PC-3 (cell line): ENCODE measurements at regions not wholly inside any gene's neighbourhood (a gene's known extent, or its start where the extent isn't known, plus 50 kb on each side); places are given as distances from the start of the nearest gene placed in this dataset.

Experiments
- ATAC-seq: fragments of 200-7000 bp; cut with Tn5 transposase; 2 replicates; pipeline ENCODE4 v1.9.1; 2020; ENCODE audit warnings: mild to moderate bottlenecking, moderate library complexity
- BruUV-seq: library from RNA; stranded (reverse); fragments of 400-500 nt; replicated peaks from 2 replicates; lab custom pipeline; 2021; lab: Mats Ljungman, UMichigan
- CTCF ChIA-PET: fragments of 300-600 bp; sonication (Branson Sonifier 250); formaldehyde crosslinking; loops from one replicate; lab custom pipeline; 2022; ENCODE audit warnings: antibody characterized with exemption; lab: Charles Lee
- POLR2A ChIA-PET: fragments of 300-600 bp; sonication (Branson Sonifier 250); formaldehyde crosslinking; loops from one replicate; lab custom pipeline; 2022; ENCODE audit warnings: antibody characterized with exemption; ENCODE audit not compliant: unreplicated experiment; lab: Charles Lee
- DNase-seq: peaks from one replicate; pipeline ENCODE4 v3.0.0-alpha.2; 2015
- H2AFZ ChIP-seq: fragments of 300-600 bp; sonication (generic); 2 replicates; pipeline ENCODE4 v1.6.0; 2016; ENCODE audit warnings: antibody characterized with exemption, low read length
- H3F3A ChIP-seq: fragments of 300-600 bp; sonication (generic); one replicate; pipeline ENCODE4 v1.6.0; 2017; ENCODE audit warnings: antibody characterized with exemption, low read length, control low read depth, mild to moderate bottlenecking; ENCODE audit not compliant: unreplicated experiment
- H3K27ac ChIP-seq: fragments of 300-600 bp; sonication (generic); 2 replicates; pipeline ENCODE4 v1.5.1; 2016; ENCODE audit warnings: mild to moderate bottlenecking, low read length
- H3K27me3 ChIP-seq: fragments of 300-600 bp; sonication (generic); 2 replicates; pipeline ENCODE4 v1.6.1; 2016; ENCODE audit warnings: low read length, mixed read lengths
- H3K36me3 ChIP-seq: fragments of 300-600 bp; sonication (generic); 2 replicates; pipeline ENCODE4 v1.6.1; 2016; ENCODE audit warnings: low read depth, mixed run types, low read length, mixed read lengths
- H3K4me1 ChIP-seq: fragments of 300-600 bp; sonication (generic); 2 replicates; pipeline ENCODE4 v1.5.1; 2016; ENCODE audit warnings: low read length; ENCODE audit not compliant: insufficient read depth
- H3K4me2 ChIP-seq: fragments of 300-600 bp; sonication (generic); 2 replicates; pipeline ENCODE4 v1.6.0; 2016; ENCODE audit warnings: low read length
- H3K4me3 ChIP-seq: fragments of 300-600 bp; sonication (generic); 2 replicates; pipeline ENCODE4 v1.5.1; 2016; ENCODE audit warnings: mild to moderate bottlenecking, low read length, mixed read lengths
- H3K79me2 ChIP-seq: fragments of 300-600 bp; sonication (generic); 2 replicates; pipeline ENCODE4 v1.6.1; 2017; ENCODE audit warnings: low read length, mixed read lengths
- H3K9ac ChIP-seq: fragments of 300-600 bp; sonication (generic); 2 replicates; pipeline ENCODE4 v1.6.0; 2016; ENCODE audit warnings: mild to moderate bottlenecking, low read length
- H3K9me2 ChIP-seq: fragments of 300-600 bp; sonication (generic); replicated peaks from 2 replicates; pipeline ENCODE4 v1.6.1; 2016; ENCODE audit warnings: mixed run types, low read length, mixed read lengths
- H3K9me3 ChIP-seq: fragments of 300-600 bp; sonication (generic); 2 replicates; pipeline ENCODE4 v1.6.1; 2016; ENCODE audit warnings: low read length, mixed read lengths
- H4K20me1 ChIP-seq: fragments of 300-600 bp; sonication (generic); 2 replicates; pipeline ENCODE4 v1.6.1; 2016; ENCODE audit warnings: low read length, mixed read lengths
- CTCF ChIP-seq: fragments of 300-600 bp; sonication (generic); conservative IDR thresholded peaks from 2 replicates; pipeline ENCODE4 v1.5.1; 2017; ENCODE audit warnings: antibody characterized with exemption, low read depth, mild to moderate bottlenecking, low read length
- EZH2 ChIP-seq: fragments of 300-600 bp; sonication (generic); IDR thresholded peaks from one replicate; pipeline ENCODE4 v1.6.1; 2017; ENCODE audit warnings: antibody characterized with exemption, mild to moderate bottlenecking, low read length; ENCODE audit not compliant: unreplicated experiment
- EZH2phosphoT487 ChIP-seq: fragments of 300-600 bp; sonication (generic); IDR thresholded peaks from 2 replicates; pipeline ENCODE4 v1.6.1; 2018; ENCODE audit warnings: mild to moderate bottlenecking, antibody characterized with exemption, low read length, borderline replicate concordance
- intact Hi-C: fragments of 100-400 bp; cut with micrococcal nuclease; formaldehyde crosslinking; loops from 2 replicates; pipeline ENCODE4 v1.9.0; 2023

- peak overlapping the region; percentile 58; the same call in 1 of the 2 replicates for H2AFZ ChIP-seq
- ATAC-seq = no peak
- peak overlapping the region; percentile 68 for H3K27ac ChIP-seq
Observed at GRCh38 chr2:8597559-8598225, 84.2 kb upstream of the ID2 start.

GRCh38 chr2:8598295-8599165 is 83.3 kb upstream of the ID2 start:
- peak overlapping the region; percentile 37; the same call in 1 of the 2 replicates for H3K4me2 ChIP-seq
- no peaks in the 10 kb centered on the region for H3K9me3 ChIP-seq
- ChIA-PET CTCF (no interaction called here), POLR2A (no interaction called here)
- H3K9me2 ChIP-seq = no peaks in the 10 kb centered on the region
- no peaks in the 10 kb centered on the region for H4K20me1 ChIP-seq
- TF ChIP-seq EZH2 = no peak
- peak; percentile 19; the same call in 1 of the 2 replicates for TF ChIP-seq CTCF
- H3K4me1 ChIP-seq = peaks cover 22% of the 10 kb centered on the region
- no peak overlapping the region for H3K9ac ChIP-seq
- no peaks in the 10 kb centered on the region for H3K27me3 ChIP-seq
- no peak overlapping the region for H3K4me3 ChIP-seq
- DNase-seq (peak; percentile 96), ATAC-seq (peak; percentile 91)
- no peaks in the 10 kb centered on the region for H3K36me3 ChIP-seq
- H3K79me2 ChIP-seq = no peaks in the 10 kb centered on the region
- H3F3A ChIP-seq = no peaks in the 10 kb centered on the region
- H3K27ac ChIP-seq = peak overlapping the region; percentile 68
- TSS peak; percentile 96 for BruUV-seq
- intact Hi-C loops = no loop called here
- peak overlapping the region; percentile 58; the same call in 1 of the 2 replicates for H2AFZ ChIP-seq

More at GRCh38 chr2:8597559-8598225, 84.2 kb upstream of the ID2 start:
- no peak for TF ChIP-seq EZH2phosphoT487
- TF ChIP-seq EZH2 = no peak
- TF ChIP-seq CTCF = no peak
- Histone ChIP-seq H3K4me2 (peak overlapping the region; percentile 37; the same call in 1 of the 2 replicates), H3K4me3 (no peak overlapping the region), H3K9ac (no peak overlapping the region), H4K20me1 (no peaks in the 10 kb centered on the region), H3K4me1 (peaks cover 15% of the 10 kb centered on the region), H3K9me2 (no peaks in the 10 kb centered on the region), H3K36me3 (no peaks in the 10 kb centered on the region), H3K27me3 (no peaks in the 10 kb centered on the region), H3K9me3 (no peaks in the 10 kb centered on the region), H3K79me2 (no peaks in the 10 kb centered on the region), H3F3A (no peaks in the 10 kb centered on the region)
- POLR2A ChIA-PET = no interaction called here
- intact Hi-C loops = no loop called here
- no TSS peak for BruUV-seq
- DNase-seq = no peak
- CTCF ChIA-PET = no interaction called here
